Liver (tissue), 8 donors: ENCODE measurements at regions not wholly inside any gene's neighbourhood (a gene's known extent, or its start where the extent isn't known, plus 50 kb on each side); places are given as distances from the start of the nearest gene placed in this dataset.

Source experiments
- DNase-seq: peaks from one replicate; pipeline ENCODE4 v3.0.0-alpha.2; 2017; ENCODE audit warnings: low spot score
- H3K27ac ChIP-seq, 2 donors: one replicate each; pipeline ENCODE4 v1.7.0; 2013; ENCODE audit warnings: inconsistent platforms in 2 of 2, low read length in 2 of 2, control low read depth in 1 of 2, low read depth in 1 of 2, mild to moderate bottlenecking in 1 of 2
- H3K27me3 ChIP-seq, 4 donors: one replicate each; pipeline versions ENCODE4 v1.6.1 to v1.7.0; 2013; ENCODE audit warnings: low read length in 3 of 4, inconsistent platforms in 1 of 4, mild to moderate bottlenecking in 1 of 4, moderate library complexity in 1 of 4; ENCODE audit not compliant: control insufficient read depth in 4 of 4, insufficient read depth in 4 of 4
- H3K36me3 ChIP-seq, 4 donors: one replicate each; pipeline versions ENCODE4 v1.6.1 to v1.7.0; 2013; ENCODE audit warnings: low read length in 3 of 4, mild to moderate bottlenecking in 3 of 4, low read depth in 1 of 4, moderate library complexity in 1 of 4; ENCODE audit not compliant: control insufficient read depth in 4 of 4, insufficient read depth in 3 of 4
- H3K4me1 ChIP-seq, 4 donors: one replicate each; pipeline versions ENCODE4 v1.6.1 to v1.7.0; 2013; ENCODE audit warnings: low read length in 3 of 4, mild to moderate bottlenecking in 3 of 4, moderate library complexity in 1 of 4; ENCODE audit not compliant: control insufficient read depth in 4 of 4, insufficient read depth in 4 of 4
- H3K4me3 ChIP-seq, 3 donors: one replicate each; pipeline versions ENCODE4 v1.6.1 to v1.7.0; 2013; ENCODE audit warnings: low read length in 3 of 3, control low read depth in 1 of 3, low read depth in 1 of 3, mild to moderate bottlenecking in 1 of 3
- H3K9ac ChIP-seq, 2 donors: one replicate each; pipeline ENCODE4 v1.7.0; 2013; ENCODE audit warnings: low read length in 2 of 2, mild to moderate bottlenecking in 2 of 2, moderate library complexity in 2 of 2, control low read depth in 1 of 2, low read depth in 1 of 2
- H3K9me3 ChIP-seq, 4 donors: one replicate each; pipeline versions ENCODE4 v1.6.1 to v1.7.0; 2013; ENCODE audit warnings: low read length in 3 of 4; ENCODE audit not compliant: control insufficient read depth in 4 of 4
- ATF3 ChIP-seq: IDR thresholded peaks from 2 replicates; pipeline ENCODE4 v1.6.1; 2016; ENCODE audit warnings: antibody characterized with exemption
- CTCF ChIP-seq: fragments of 150-350 bp; IDR thresholded peaks from 2 replicates; pipeline ENCODE4 v1.5.1; 2017; ENCODE audit warnings: improper control_type of control experiment, low read depth, low read length; ENCODE audit not compliant: missing input control
- EGR1 ChIP-seq, 2 donors: IDR thresholded peaks; 2 replicates each; pipeline ENCODE4 v1.6.1; 2016 to 2018; ENCODE audit warnings: antibody characterized with exemption in 2 of 2, low read depth in 2 of 2
- FOXA1 ChIP-seq: IDR thresholded peaks from 2 replicates; pipeline ENCODE4 v1.6.1; 2016; ENCODE audit warnings: antibody characterized with exemption
- FOXA2 ChIP-seq: IDR thresholded peaks from 2 replicates; pipeline ENCODE4 v1.6.1; 2016; ENCODE audit warnings: antibody characterized with exemption
- GABPA ChIP-seq, 2 donors: IDR thresholded peaks in 1 of 2; conservative IDR thresholded peaks in 1 of 2; 2 replicates each; pipeline ENCODE4 v1.6.1; 2016; ENCODE audit warnings: antibody characterized with exemption in 2 of 2, mild to moderate bottlenecking in 1 of 2, moderate library complexity in 1 of 2
- HNF4A ChIP-seq, 2 donors: conservative IDR thresholded peaks; 2 replicates each; pipeline ENCODE4 v1.6.1; 2016; ENCODE audit warnings: antibody characterized with exemption in 2 of 2, mild to moderate bottlenecking in 2 of 2
- HNF4G ChIP-seq: IDR thresholded peaks from 2 replicates; pipeline ENCODE4 v1.6.1; 2016; ENCODE audit warnings: antibody characterized with exemption
- JUND ChIP-seq, 2 donors: IDR thresholded peaks; 2 replicates each; pipeline ENCODE4 v1.6.1; 2016; ENCODE audit warnings: antibody characterized with exemption in 2 of 2
- MAX ChIP-seq: IDR thresholded peaks from 2 replicates; pipeline ENCODE4 v1.6.1; 2016; ENCODE audit warnings: antibody characterized with exemption
- NR2F2 ChIP-seq: IDR thresholded peaks from 2 replicates; pipeline ENCODE4 v1.6.1; 2016; ENCODE audit warnings: antibody characterized with exemption
- RAD21 ChIP-seq, 2 donors: IDR thresholded peaks; 2 replicates each; pipeline ENCODE4 v1.6.1; 2016; ENCODE audit warnings: antibody characterized with exemption in 2 of 2, mild to moderate bottlenecking in 2 of 2
- REST ChIP-seq: IDR thresholded peaks from 2 replicates; pipeline ENCODE4 v1.6.1; 2016; ENCODE audit warnings: antibody characterized with exemption, mild to moderate bottlenecking
- RXRA ChIP-seq, 2 donors: IDR thresholded peaks; 2 replicates each; pipeline ENCODE4 v1.6.1; 2017 to 2018; ENCODE audit warnings: antibody characterized with exemption in 2 of 2, mild to moderate bottlenecking in 1 of 2
- SP1 ChIP-seq: IDR thresholded peaks from 2 replicates; pipeline ENCODE4 v1.6.1; 2018; ENCODE audit warnings: antibody characterized with exemption, mild to moderate bottlenecking
- TAF1 ChIP-seq: conservative IDR thresholded peaks from 2 replicates; pipeline ENCODE4 v1.6.1; 2016; ENCODE audit warnings: antibody characterized with exemption, mild to moderate bottlenecking
- ZBTB33 ChIP-seq: IDR thresholded peaks from 2 replicates; pipeline ENCODE4 v1.6.1; 2016; ENCODE audit warnings: antibody characterized with exemption
- WGBS: extraction: QIAGEN DNeasy Blood & Tissue Kit; methylation state at CpG from one replicate; pipeline ENCODE4 v1.1.7; 2013; 5-methylcytosine and 5-hydroxymethylcytosine counted together
- donor health status: healthy.
- donor health status: healthy.
- donor health status: healthy.
- donor health status: healthy.
- donor health status: healthy.

GRCh38 chr16:63975669-63976068 is 1146.2 kb downstream of the CDH11 start:
- no peak overlapping the region for H3K27ac ChIP-seq
- no peaks in the 10 kb centered on the region for H3K36me3 ChIP-seq
- no peaks in the 10 kb centered on the region for H3K27me3 ChIP-seq
- no peaks in the 10 kb centered on the region for H3K4me1 ChIP-seq
- H3K9ac ChIP-seq, result no peak overlapping the region
- TF ChIP-seq CTCF (no peak), FOXA1 (no peak), FOXA2 (no peak), REST (no peak), HNF4G (no peak), ATF3 (no peak), JUND (IDR thresholded peaks at IDR 0.05) (no peak), SP1 (no peak), NR2F2 (no peak), EGR1 (IDR thresholded peaks at IDR 0.05; ENCODE audit: low read depth in 2 of 2) (no peak), MAX (no peak), ZBTB33 (no peak), RAD21 (IDR thresholded peaks at IDR 0.05) (no peak), RXRA (IDR thresholded peaks at IDR 0.05) (no peak), GABPA (IDR thresholded peaks at IDR 0.05 in 1 of 2, conservative IDR thresholded peaks at IDR 0.05 in 1 of 2) (no peak), HNF4A (conservative IDR thresholded peaks at IDR 0.05) (no peak)
- H3K9me3 ChIP-seq, result no peaks in the 10 kb centered on the region
- 88% methylated on average over 3 of the region's 3 CpGs for WGBS
- DNase-seq, result no peak
- H3K4me3 ChIP-seq, result no peak overlapping the region

- Histone ChIP-seq H3K27ac (no peak overlapping the region), H3K9me3 (no peaks in the 10 kb centered on the region), H3K4me3 (no peak overlapping the region), H3K4me1 (no peaks in the 10 kb centered on the region), H3K27me3 (no peaks in the 10 kb centered on the region), H3K36me3 (no peaks in the 10 kb centered on the region), H3K9ac (no peak overlapping the region)
- no peak for DNase-seq
- WGBS, result 32% methylated on average over 1 of the region's 1 CpG
- TF ChIP-seq TAF1 (no peak), GABPA (IDR thresholded peaks at IDR 0.05 in 1 of 2, conservative IDR thresholded peaks at IDR 0.05 in 1 of 2) (no peak), REST (no peak), EGR1 (IDR thresholded peaks at IDR 0.05; ENCODE audit: low read depth in 2 of 2) (no peak), ATF3 (no peak), RAD21 (IDR thresholded peaks at IDR 0.05) (no peak), HNF4G (no peak), SP1 (no peak), HNF4A (conservative IDR thresholded peaks at IDR 0.05) (no peak), ZBTB33 (no peak), NR2F2 (no peak), MAX (no peak), RXRA (IDR thresholded peaks at IDR 0.05) (no peak), FOXA1 (no peak), JUND (IDR thresholded peaks at IDR 0.05) (no peak)
These were observed 1153.9 kb downstream of the CDH11 start for GRCh38 chr16:63967966-63968365.
